ENCODE measurements at regions not wholly inside any gene's neighbourhood (a gene's known extent, or its start where the extent isn't known, plus 50 kb on each side); places are given as distances from the start of the nearest gene placed in this dataset.

DNA sequence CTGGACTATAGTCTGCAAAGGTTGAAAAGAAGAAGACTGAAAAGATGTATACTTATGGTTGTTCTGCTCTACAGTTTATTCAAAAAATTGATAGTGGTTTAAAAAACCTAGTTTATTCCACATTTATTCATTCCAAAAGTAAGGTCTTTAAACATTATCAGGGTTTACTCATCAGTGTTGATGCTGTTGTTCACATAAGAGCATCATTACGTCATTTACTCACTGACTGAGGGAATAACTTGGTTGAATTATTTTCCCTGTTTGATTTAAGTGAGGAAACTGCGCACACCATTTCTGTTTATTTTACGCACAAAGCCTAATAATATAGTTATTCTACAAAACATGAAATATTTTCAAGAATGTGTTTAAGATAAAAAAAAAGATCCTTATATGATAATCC, 303.1 kb upstream of the PRKD1 start:
- Histone ChIP-seq H3K27ac (no peak overlapping the region), H3K79me2 (no peaks in the 10 kb centered on the region), H3K4me1 (no peaks in the 10 kb centered on the region), H2AFZ (no peak overlapping the region), H3K27me3 (ENCODE audit: control insufficient read depth, insufficient read depth, low read length) (no peaks in the 10 kb centered on the region), H3K4me3 (ENCODE audit: low read depth, low read length) (no peak overlapping the region), H3K36me3 (ENCODE audit: control insufficient read depth, insufficient read depth, low read length) (no peaks in the 10 kb centered on the region), H3K4me2 (ENCODE audit: low read length) (no peak overlapping the region), H3K9me3 (ENCODE audit: control insufficient read depth, low read length) (no peaks in the 10 kb centered on the region), H3K9ac (no peak overlapping the region)
- TF ChIP-seq, protein P1, sequence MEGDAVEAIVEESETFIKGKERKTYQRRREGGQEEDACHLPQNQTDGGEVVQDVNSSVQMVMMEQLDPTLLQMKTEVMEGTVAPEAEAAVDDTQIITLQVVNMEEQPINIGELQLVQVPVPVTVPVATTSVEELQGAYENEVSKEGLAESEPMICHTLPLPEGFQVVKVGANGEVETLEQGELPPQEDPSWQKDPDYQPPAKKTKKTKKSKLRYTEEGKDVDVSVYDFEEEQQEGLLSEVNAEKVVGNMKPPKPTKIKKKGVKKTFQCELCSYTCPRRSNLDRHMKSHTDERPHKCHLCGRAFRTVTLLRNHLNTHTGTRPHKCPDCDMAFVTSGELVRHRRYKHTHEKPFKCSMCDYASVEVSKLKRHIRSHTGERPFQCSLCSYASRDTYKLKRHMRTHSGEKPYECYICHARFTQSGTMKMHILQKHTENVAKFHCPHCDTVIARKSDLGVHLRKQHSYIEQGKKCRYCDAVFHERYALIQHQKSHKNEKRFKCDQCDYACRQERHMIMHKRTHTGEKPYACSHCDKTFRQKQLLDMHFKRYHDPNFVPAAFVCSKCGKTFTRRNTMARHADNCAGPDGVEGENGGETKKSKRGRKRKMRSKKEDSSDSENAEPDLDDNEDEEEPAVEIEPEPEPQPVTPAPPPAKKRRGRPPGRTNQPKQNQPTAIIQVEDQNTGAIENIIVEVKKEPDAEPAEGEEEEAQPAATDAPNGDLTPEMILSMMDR (IDR thresholded peaks at IDR 0.05): no peak

DNA sequence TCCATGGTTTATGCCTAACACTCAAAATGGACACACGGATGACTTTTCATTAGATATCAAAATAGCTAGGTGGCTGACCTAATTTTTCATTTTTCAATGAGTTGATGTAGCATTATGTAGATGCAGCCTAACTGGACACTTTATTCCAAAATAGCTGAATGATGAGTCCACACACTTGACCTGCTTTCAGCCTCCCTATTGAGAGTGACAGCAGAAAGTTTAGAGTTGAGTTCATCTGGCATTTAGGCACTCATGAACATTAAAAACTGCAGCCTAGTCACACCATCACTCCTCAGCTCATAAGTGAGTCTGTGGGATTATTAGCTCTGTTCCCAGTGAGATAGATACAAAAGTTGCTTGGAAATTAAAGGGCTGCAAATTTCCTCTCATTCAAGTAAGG, 307.3 kb upstream of the PRKD1 start:
- H3K4me3 ChIP-seq (ENCODE audit: low read depth, low read length): no peak overlapping the region
- H3K4me2 ChIP-seq (ENCODE audit: low read length): no peak overlapping the region
- H3K27me3 ChIP-seq (ENCODE audit: control insufficient read depth, insufficient read depth, low read length): no peaks in the 10 kb centered on the region
- no peaks in the 10 kb centered on the region for H3K4me1 ChIP-seq
- TF ChIP-seq, protein P1 (IDR thresholded peaks at IDR 0.05): no peak
- H3K79me2 ChIP-seq: no peaks in the 10 kb centered on the region
- H3K36me3 ChIP-seq (ENCODE audit: control insufficient read depth, insufficient read depth, low read length): no peaks in the 10 kb centered on the region
- H2AFZ ChIP-seq: no peak overlapping the region
- no peak overlapping the region for H3K27ac ChIP-seq
- no peak overlapping the region for H3K9ac ChIP-seq
- no peaks in the 10 kb centered on the region for H3K9me3 ChIP-seq (ENCODE audit: control insufficient read depth, low read length)

DNA sequence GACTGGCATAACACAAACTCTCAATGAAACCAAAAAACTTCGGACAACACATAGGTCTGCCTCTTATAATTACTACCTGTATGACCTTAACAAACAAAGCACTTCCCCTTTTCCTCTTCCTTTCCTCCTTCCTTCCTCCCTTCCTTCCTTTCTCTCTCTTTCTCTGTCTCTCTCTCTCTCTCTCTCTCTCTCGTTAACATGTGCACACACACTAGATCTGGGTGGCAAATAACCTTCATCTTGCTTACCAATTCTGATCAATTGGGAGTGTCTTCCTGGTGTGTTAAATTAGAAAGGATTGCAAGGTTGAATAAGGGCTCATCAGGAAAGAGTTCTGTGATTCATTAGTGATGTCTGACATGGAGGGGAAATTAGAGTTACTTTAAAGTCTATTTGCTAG, 307.8 kb upstream of the PRKD1 start:
- H3K9ac ChIP-seq: no peak overlapping the region
- no peaks in the 10 kb centered on the region for H3K9me3 ChIP-seq (ENCODE audit: control insufficient read depth, low read length)
- H3K4me3 ChIP-seq (ENCODE audit: low read depth, low read length): no peak overlapping the region
- TF ChIP-seq, protein P1 (IDR thresholded peaks at IDR 0.05): no peak
- H3K27me3 ChIP-seq (ENCODE audit: control insufficient read depth, insufficient read depth, low read length): no peaks in the 10 kb centered on the region
- no peak overlapping the region for H2AFZ ChIP-seq
- no peaks in the 10 kb centered on the region for H3K36me3 ChIP-seq (ENCODE audit: control insufficient read depth, insufficient read depth, low read length)
- H3K79me2 ChIP-seq: no peaks in the 10 kb centered on the region
- no peak overlapping the region for H3K4me2 ChIP-seq (ENCODE audit: low read length)
- no peaks in the 10 kb centered on the region for H3K4me1 ChIP-seq
- H3K27ac ChIP-seq: no peak overlapping the region

DNA sequence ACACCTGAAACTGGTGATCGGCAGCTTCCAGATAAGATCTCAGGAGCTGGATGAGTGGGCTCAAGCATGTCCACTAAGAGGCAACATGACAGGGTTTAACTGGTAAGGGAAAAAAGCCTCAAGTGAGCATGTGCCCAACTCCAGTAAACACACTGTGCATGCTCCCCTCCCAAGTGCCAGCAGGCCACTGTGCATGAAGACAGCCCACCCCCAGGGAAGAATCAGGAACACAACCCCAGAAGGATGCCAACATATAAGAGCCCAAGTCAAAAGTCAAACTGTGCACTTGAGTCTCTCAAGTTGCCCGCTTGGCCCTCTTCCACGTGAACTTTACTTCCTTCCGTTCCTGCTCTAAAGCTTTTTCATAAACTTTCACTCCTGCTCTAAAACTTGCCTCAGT, 311.3 kb upstream of the PRKD1 start:
- Histone ChIP-seq H3K79me2 (no peaks in the 10 kb centered on the region), H2AFZ (no peak overlapping the region), H3K4me1 (no peaks in the 10 kb centered on the region), H3K36me3 (ENCODE audit: control insufficient read depth, insufficient read depth, low read length) (no peaks in the 10 kb centered on the region), H3K4me2 (ENCODE audit: low read length) (no peak overlapping the region), H3K4me3 (ENCODE audit: low read depth, low read length) (no peak overlapping the region), H3K9ac (no peak overlapping the region), H3K9me3 (ENCODE audit: control insufficient read depth, low read length) (no peaks in the 10 kb centered on the region), H3K27ac (no peak overlapping the region), H3K27me3 (ENCODE audit: control insufficient read depth, insufficient read depth, low read length) (no peaks in the 10 kb centered on the region)
- TF ChIP-seq, protein P1 (IDR thresholded peaks at IDR 0.05): no peak

- H3K27ac ChIP-seq: no peak overlapping the region
- TF ChIP-seq, protein P1 (IDR thresholded peaks at IDR 0.05): no peak
- H3K9ac ChIP-seq: no peak overlapping the region
- H3K9me3 ChIP-seq (ENCODE audit: control insufficient read depth, low read length): no peaks in the 10 kb centered on the region
- H3K36me3 ChIP-seq (ENCODE audit: control insufficient read depth, insufficient read depth, low read length): no peaks in the 10 kb centered on the region
- H3K4me1 ChIP-seq: no peaks in the 10 kb centered on the region
- no peak overlapping the region for H3K4me2 ChIP-seq (ENCODE audit: low read length)
- no peaks in the 10 kb centered on the region for H3K79me2 ChIP-seq
- H3K4me3 ChIP-seq (ENCODE audit: low read depth, low read length): no peak overlapping the region
- no peaks in the 10 kb centered on the region for H3K27me3 ChIP-seq (ENCODE audit: control insufficient read depth, insufficient read depth, low read length)
- no peak overlapping the region for H2AFZ ChIP-seq
These were observed 312.4 kb upstream of the PRKD1 start for GRCh38 chr14:30240018-30240417.
